MCF 10A (cell line): ENCODE measurements at regions not wholly inside any gene's neighbourhood (a gene's known extent, or its start where the extent isn't known, plus 50 kb on each side); places are given as distances from the start of the nearest gene placed in this dataset.

ENCODE experiments used
- BruUV-seq: library from RNA; stranded (reverse); fragments of 400-500 nt; replicated peaks from 2 replicates; lab custom pipeline; 2021; lab: Mats Ljungman, UMichigan
- CTCF ChIA-PET: fragments of 300-600 bp; sonication (Branson Sonifier 250); formaldehyde crosslinking; extraction: SDS; loops from one replicate; lab custom pipeline; 2021; ENCODE audit warnings: antibody characterized with exemption, inconsistent platforms; lab: Yijun Ruan, JAX
- POLR2A ChIA-PET: fragments of 300-600, 350-650 bp; sonication (Branson Sonifier 250); formaldehyde crosslinking; extraction: SDS; loops from one replicate; lab custom pipeline; 2020; ENCODE audit warnings: antibody characterized with exemption, inconsistent platforms; lab: Yijun Ruan, JAX
- DNase-seq: peaks from one replicate; pipeline ENCODE4 v3.0.0-alpha.2; 2018; ENCODE audit not compliant: unreplicated experiment
- H3K27ac Mint-ChIP-seq: one replicate; pipeline ENCODE4 v1.8.0; 2022; ENCODE audit warnings: mild to moderate bottlenecking, low read depth, mixed read lengths; ENCODE audit not compliant: unreplicated experiment
- H3K27me3 Mint-ChIP-seq: one replicate; pipeline ENCODE4 v1.8.0; 2022; ENCODE audit warnings: mixed read lengths; ENCODE audit not compliant: insufficient read depth, unreplicated experiment
- H3K36me3 Mint-ChIP-seq: one replicate; pipeline ENCODE4 v1.8.0; 2022; ENCODE audit warnings: mild to moderate bottlenecking, moderate library complexity, mixed read lengths; ENCODE audit not compliant: insufficient read depth, unreplicated experiment
- H3K4me1 Mint-ChIP-seq: one replicate; pipeline ENCODE4 v1.8.0; 2022; ENCODE audit warnings: mixed read lengths; ENCODE audit not compliant: insufficient read depth, unreplicated experiment
- H3K4me3 Mint-ChIP-seq: one replicate; pipeline ENCODE4 v1.8.0; 2022; ENCODE audit warnings: mild to moderate bottlenecking, moderate library complexity, mixed read lengths; ENCODE audit not compliant: unreplicated experiment
- H3K9me3 Mint-ChIP-seq: one replicate; pipeline ENCODE4 v1.8.0; 2022; ENCODE audit warnings: mixed read lengths; ENCODE audit not compliant: unreplicated experiment
- CTCF ChIP-seq: fragments of 200-600 bp; IDR thresholded peaks from one replicate; pipeline ENCODE4 v1.8.0; 2022; ENCODE audit warnings: antibody characterized with exemption, mild to moderate bottlenecking; ENCODE audit not compliant: unreplicated experiment
- intact Hi-C: fragments of 100-400 bp; cut with micrococcal nuclease; formaldehyde crosslinking; loops from 2 replicates; pipeline ENCODE4 v1.14.1; 2022

GRCh38 chr6:14713008-14713960 is 532.6 kb upstream of the JARID2 start:
- Mint-ChIP-seq H3K27me3 (no peaks in the 10 kb centered on the region), H3K27ac (peak overlapping the region; percentile 6), H3K36me3 (peaks cover 7% of the 10 kb centered on the region), H3K4me3 (no peak overlapping the region), H3K4me1 (peaks cover 54% of the 10 kb centered on the region), H3K9me3 (no peaks in the 10 kb centered on the region)
- no peak for TF ChIP-seq CTCF
- DNase-seq: peak; percentile 93
- intact Hi-C loops: loop anchor here (5.0 kb wide), 1 partner anchor 501 kb away; no protein-coding TSS in a partner anchor
- ChIA-PET CTCF (interaction anchor here (0.6 to 1.5 kb wide), 7 partner anchors 11 to 682 kb away, joined by 3 to 4 read pairs (median 3); no protein-coding TSS in a partner anchor), POLR2A (interaction anchor here (0.6 to 2.7 kb wide), 8 partner anchors 12 to 536 kb away, joined by 3 to 11 read pairs (median 3); no protein-coding TSS in a partner anchor)
- BruUV-seq: no TSS peak

GRCh38 chr6:14713966-14714631 is 531.8 kb upstream of the JARID2 start:
- H3K4me1 Mint-ChIP-seq: peaks cover 54% of the 10 kb centered on the region
- DNase-seq: no peak
- H3K9me3 Mint-ChIP-seq: no peaks in the 10 kb centered on the region

DNA sequence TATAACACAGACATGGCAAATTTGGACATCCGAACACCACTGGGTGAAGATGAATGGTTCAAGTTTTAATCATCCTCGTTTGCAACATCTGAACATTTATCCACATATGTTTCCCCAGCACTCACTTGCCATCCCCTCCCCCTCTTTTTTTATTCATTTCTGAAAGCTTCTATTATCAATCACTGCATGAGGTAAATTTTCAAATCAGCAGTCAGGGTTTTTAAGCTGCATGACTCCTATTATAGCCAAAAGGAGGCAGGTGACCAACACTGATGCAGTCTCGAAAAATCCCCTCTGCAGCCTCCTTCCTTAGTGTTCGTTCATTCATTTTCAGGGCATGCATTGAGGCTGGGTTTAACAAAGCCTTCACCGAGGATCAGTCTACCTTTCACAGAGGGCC is 530.8 kb upstream of the JARID2 start:
- Mint-ChIP-seq H3K36me3 (peaks cover 7% of the 10 kb centered on the region), H3K9me3 (no peaks in the 10 kb centered on the region), H3K4me3 (no peak overlapping the region), H3K27me3 (no peaks in the 10 kb centered on the region), H3K4me1 (peaks cover 54% of the 10 kb centered on the region), H3K27ac (no peak overlapping the region)
- BruUV-seq: no TSS peak
- CTCF ChIA-PET: no interaction called here
- intact Hi-C loops: no loop called here
- no peak for TF ChIP-seq CTCF
- no peak for DNase-seq
- POLR2A ChIA-PET: interaction anchor here (0.7 to 1.3 kb wide), 2 partner anchors 19 to 181 kb away, joined by 3 to 4 read pairs; no protein-coding TSS in a partner anchor

More at GRCh38 chr6:14713966-14714631, 531.8 kb upstream of the JARID2 start:
- no peaks in the 10 kb centered on the region for H3K27me3 Mint-ChIP-seq
- no peak overlapping the region for H3K4me3 Mint-ChIP-seq
- no TSS peak for BruUV-seq
- peaks cover 7% of the 10 kb centered on the region for H3K36me3 Mint-ChIP-seq
- peak overlapping the region; percentile 11 for H3K27ac Mint-ChIP-seq
- ChIA-PET CTCF (interaction anchor here (1.2 to 1.5 kb wide), 2 partner anchors 12 to 41 kb away, joined by 3 to 4 read pairs; no protein-coding TSS in a partner anchor), POLR2A (interaction anchor here (0.6 to 2.7 kb wide), 8 partner anchors 18 to 535 kb away, joined by 3 to 11 read pairs (median 4); no protein-coding TSS in a partner anchor)
- TF ChIP-seq CTCF: no peak
- intact Hi-C loops: loop anchor here (5.0 kb wide), 1 partner anchor 502 kb away; no protein-coding TSS in a partner anchor
